ENCODE measurements at regions not wholly inside any gene's neighbourhood (a gene's known extent, or its start where the extent isn't known, plus 50 kb on each side); places are given as distances from the start of the nearest gene placed in this dataset.

GRCh38 chr2:30310371-30310770, 79.0 kb downstream of the LBH start:
- DNase-seq (ENCODE audit: low spot score): no peak

- DNase-seq (ENCODE audit: low spot score): no peak
Measured at GRCh38 chr2:30310955-30311354, 79.6 kb downstream of the LBH start.

- DNase-seq (ENCODE audit: low spot score): no peak
Measured at GRCh38 chr2:30311711-30312110, 80.4 kb downstream of the LBH start.

GRCh38 chr2:30312916-30313315, 81.6 kb downstream of the LBH start:
- DNase-seq (ENCODE audit: low spot score): no peak

- no peak for DNase-seq (ENCODE audit: low spot score)
Measured at GRCh38 chr2:30314981-30315380, 83.6 kb downstream of the LBH start.

GRCh38 chr2:30315391-30316063, 84.2 kb downstream of the LBH start:
- no peak for DNase-seq (ENCODE audit: low spot score)

- DNase-seq (ENCODE audit: low spot score): no peak
Measured at GRCh38 chr2:30316408-30316807, 85.1 kb downstream of the LBH start.

- DNase-seq (ENCODE audit: low spot score): no peak
Measured at GRCh38 chr2:30318987-30319782, 87.9 kb downstream of the LBH start.

- peak; percentile 2 for DNase-seq (ENCODE audit: low spot score)
Measured at GRCh38 chr2:30321466-30321865, 90.1 kb downstream of the LBH start.

- DNase-seq (ENCODE audit: low spot score): no peak
Measured at GRCh38 chr2:30323499-30323898, 92.2 kb downstream of the LBH start.

- no peak for DNase-seq (ENCODE audit: low spot score)
Measured at GRCh38 chr2:30324245-30324908, 93.0 kb downstream of the LBH start.

- no peak for DNase-seq (ENCODE audit: low spot score)
Measured at GRCh38 chr2:30325600-30326328, 94.4 kb downstream of the LBH start.

- DNase-seq (ENCODE audit: low spot score): no peak
Measured at GRCh38 chr2:30326497-30326896, 95.2 kb downstream of the LBH start.

GRCh38 chr2:30331038-30331437, 99.7 kb downstream of the LBH start:
- no peak for DNase-seq (ENCODE audit: low spot score)

GRCh38 chr2:30331869-30332268, 100.5 kb downstream of the LBH start:
- DNase-seq (ENCODE audit: low spot score): no peak

- no peak for DNase-seq (ENCODE audit: low spot score)
Measured at GRCh38 chr2:30332791-30333453, 101.6 kb downstream of the LBH start.

GRCh38 chr2:30334762-30335363, 103.5 kb downstream of the LBH start:
- DNase-seq (ENCODE audit: low spot score): no peak

GRCh38 chr2:30336084-30336483, 104.8 kb downstream of the LBH start:
- DNase-seq (ENCODE audit: low spot score): no peak

- no peak for DNase-seq (ENCODE audit: low spot score)
Measured at GRCh38 chr2:30336978-30337841, 105.9 kb downstream of the LBH start.

GRCh38 chr2:30338475-30338874, 107.1 kb downstream of the LBH start:
- DNase-seq (ENCODE audit: low spot score): no peak

All from pons (tissue), 1 donor.